Stomach (tissue), 4 donors: ENCODE measurements at regions not wholly inside any gene's neighbourhood (a gene's known extent, or its start where the extent isn't known, plus 50 kb on each side); places are given as distances from the start of the nearest gene placed in this dataset.

Source experiments
- POLR2A ChIP-seq, 4 donors: fragments of 450-650 bp; IDR thresholded peaks; one replicate each; pipeline ENCODE4 v1.6.1; 2016; ENCODE audit warnings: antibody characterized with exemption in 4 of 4, control low read depth in 2 of 4, mild to moderate bottlenecking in 1 of 4, moderate library complexity in 1 of 4
- POLR2AphosphoS5 ChIP-seq, 3 donors: sonication (generic); formaldehyde crosslinking; IDR thresholded peaks; one replicate each; pipeline ENCODE4 v1.6.1; 2016; ENCODE audit warnings: antibody characterized with exemption in 3 of 3
- TF ChIP-seq, protein P1 (sequence below), 7 experiments: fragments of 450-650 bp in 4 of 7; fragments of 200-600 bp in 3 of 7; sonication (generic) in 3 of 7; IDR thresholded peaks; one replicate each; pipeline ENCODE4 v1.5.1; 2016 to 2019; ENCODE audit warnings: antibody characterized with exemption in 7 of 7, control low read depth in 2 of 7, mild to moderate bottlenecking in 1 of 7

DNA sequence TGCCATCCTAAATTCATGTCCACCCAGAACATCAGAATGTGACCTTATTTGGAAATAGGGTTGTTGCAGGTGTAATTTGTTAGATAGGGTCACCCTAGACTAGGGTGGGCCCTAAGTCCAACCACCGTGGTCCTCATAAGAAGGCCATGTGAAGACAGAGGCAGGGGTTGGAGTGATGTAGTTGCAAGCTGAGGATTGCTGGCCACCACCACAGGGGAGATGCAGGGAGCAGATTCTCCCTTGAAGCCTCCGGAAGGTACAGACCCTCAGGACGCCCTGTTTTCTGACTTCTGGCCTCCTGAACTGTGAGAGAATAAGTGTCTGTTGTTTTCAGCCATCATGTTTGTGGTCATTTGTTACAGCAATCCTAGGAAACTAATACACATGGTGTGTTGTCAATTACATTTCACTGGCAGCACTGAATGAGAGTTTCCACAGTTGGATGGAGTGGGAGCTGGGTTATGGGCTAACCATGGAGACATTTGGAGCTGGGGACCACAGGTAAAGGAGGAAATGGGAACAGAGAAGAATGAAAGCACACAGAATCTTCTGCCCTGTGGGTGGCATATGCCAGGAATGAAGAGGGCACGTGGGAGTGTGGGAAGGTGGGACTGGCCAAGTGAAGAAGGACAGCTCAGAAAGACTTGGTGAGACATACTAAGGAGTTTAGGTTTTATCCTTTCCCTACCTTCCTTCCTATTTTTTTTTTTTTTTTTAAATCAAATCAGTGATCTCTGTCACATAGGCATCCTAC is 266.0 kb downstream of the MYCN start:
- TF ChIP-seq, protein P1, sequence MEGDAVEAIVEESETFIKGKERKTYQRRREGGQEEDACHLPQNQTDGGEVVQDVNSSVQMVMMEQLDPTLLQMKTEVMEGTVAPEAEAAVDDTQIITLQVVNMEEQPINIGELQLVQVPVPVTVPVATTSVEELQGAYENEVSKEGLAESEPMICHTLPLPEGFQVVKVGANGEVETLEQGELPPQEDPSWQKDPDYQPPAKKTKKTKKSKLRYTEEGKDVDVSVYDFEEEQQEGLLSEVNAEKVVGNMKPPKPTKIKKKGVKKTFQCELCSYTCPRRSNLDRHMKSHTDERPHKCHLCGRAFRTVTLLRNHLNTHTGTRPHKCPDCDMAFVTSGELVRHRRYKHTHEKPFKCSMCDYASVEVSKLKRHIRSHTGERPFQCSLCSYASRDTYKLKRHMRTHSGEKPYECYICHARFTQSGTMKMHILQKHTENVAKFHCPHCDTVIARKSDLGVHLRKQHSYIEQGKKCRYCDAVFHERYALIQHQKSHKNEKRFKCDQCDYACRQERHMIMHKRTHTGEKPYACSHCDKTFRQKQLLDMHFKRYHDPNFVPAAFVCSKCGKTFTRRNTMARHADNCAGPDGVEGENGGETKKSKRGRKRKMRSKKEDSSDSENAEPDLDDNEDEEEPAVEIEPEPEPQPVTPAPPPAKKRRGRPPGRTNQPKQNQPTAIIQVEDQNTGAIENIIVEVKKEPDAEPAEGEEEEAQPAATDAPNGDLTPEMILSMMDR (IDR thresholded peaks at IDR 0.05): no peak
- TF ChIP-seq POLR2A (IDR thresholded peaks at IDR 0.05) (no peak), POLR2AphosphoS5 (IDR thresholded peaks at IDR 0.05) (no peak)
